Right lobe of liver (tissue), 4 donors: ENCODE measurements at regions not wholly inside any gene's neighbourhood (a gene's known extent, or its start where the extent isn't known, plus 50 kb on each side); places are given as distances from the start of the nearest gene placed in this dataset.

Experiments used
- CTCF ChIP-seq, 4 donors: fragments of 200-600 bp in 3 of 4; fragments of 450-650 bp in 1 of 4; IDR thresholded peaks; one replicate each; pipeline versions ENCODE4 v1.5.1 to v1.8.0; 2016 to 2022; ENCODE audit warnings: antibody characterized with exemption in 4 of 4, mild to moderate bottlenecking in 2 of 4
- POLR2A ChIP-seq: fragments of 450-650 bp; IDR thresholded peaks from one replicate; pipeline ENCODE4 v1.6.1; 2017; ENCODE audit warnings: antibody characterized with exemption, mild to moderate bottlenecking
- donor health status: DM: no; HTN: no; CAD: no.
- donor health status: DM: no; HTN: no; CAD: no.
- donor health status: DM: no; HTN: yes; CAD: no.

- TF ChIP-seq CTCF (IDR thresholded peaks at IDR 0.05) (no peak), POLR2A (no peak)
These were observed 761.7 kb downstream of the VGLL3 start for GRCh38 chr3:86229086-86229774.
